Ishikawa (cell line): ENCODE measurements at regions not wholly inside any gene's neighbourhood (a gene's known extent, or its start where the extent isn't known, plus 50 kb on each side); places are given as distances from the start of the nearest gene placed in this dataset.

ENCODE experiments used
- CEBPB ChIP-seq: IDR thresholded peaks from 2 replicates; pipeline ENCODE4 v1.6.1; 2012
- CREB1 ChIP-seq: IDR thresholded peaks from 2 replicates; pipeline ENCODE4 v1.6.1; 2012; ENCODE audit warnings: low read depth
- EGR1 ChIP-seq: IDR thresholded peaks from 2 replicates; pipeline ENCODE4 v1.6.1; 2012
- EP300 ChIP-seq: IDR thresholded peaks from 2 replicates; pipeline ENCODE4 v1.6.1; 2012; ENCODE audit warnings: borderline replicate concordance
- FOXM1 ChIP-seq: IDR thresholded peaks from 2 replicates; pipeline ENCODE4 v1.6.1; 2012; ENCODE audit warnings: low read depth, borderline replicate concordance
- NFIC ChIP-seq: IDR thresholded peaks from 2 replicates; pipeline ENCODE4 v1.6.1; 2012
- RAD21 ChIP-seq: IDR thresholded peaks from 2 replicates; pipeline ENCODE4 v1.6.1; 2012; ENCODE audit warnings: low read depth
- TAF1 ChIP-seq: IDR thresholded peaks from 2 replicates; pipeline ENCODE4 v1.6.1; 2012; ENCODE audit warnings: low read depth, mild to moderate bottlenecking
- TCF12 ChIP-seq: IDR thresholded peaks from 2 replicates; pipeline ENCODE4 v1.6.1; 2012; ENCODE audit warnings: low read depth
- TEAD4 ChIP-seq: IDR thresholded peaks from 2 replicates; pipeline ENCODE4 v1.6.1; 2012
- YY1 ChIP-seq: IDR thresholded peaks from 2 replicates; pipeline ENCODE4 v1.6.1; 2012; ENCODE audit warnings: low read depth
- ZBTB7A ChIP-seq: IDR thresholded peaks from 2 replicates; pipeline ENCODE4 v1.6.1; 2012; ENCODE audit warnings: low read depth
- TF ChIP-seq, protein P1 (sequence below): IDR thresholded peaks from 2 replicates; pipeline ENCODE4 v1.6.1; 2012; ENCODE audit warnings: low read depth, mild to moderate bottlenecking
- TF ChIP-seq, protein P2 (sequence below): IDR thresholded peaks from 2 replicates; pipeline ENCODE4 v1.6.1; 2012
- TF ChIP-seq, protein P3 (sequence below): IDR thresholded peaks from 2 replicates; pipeline ENCODE4 v1.6.1; 2012

DNA sequence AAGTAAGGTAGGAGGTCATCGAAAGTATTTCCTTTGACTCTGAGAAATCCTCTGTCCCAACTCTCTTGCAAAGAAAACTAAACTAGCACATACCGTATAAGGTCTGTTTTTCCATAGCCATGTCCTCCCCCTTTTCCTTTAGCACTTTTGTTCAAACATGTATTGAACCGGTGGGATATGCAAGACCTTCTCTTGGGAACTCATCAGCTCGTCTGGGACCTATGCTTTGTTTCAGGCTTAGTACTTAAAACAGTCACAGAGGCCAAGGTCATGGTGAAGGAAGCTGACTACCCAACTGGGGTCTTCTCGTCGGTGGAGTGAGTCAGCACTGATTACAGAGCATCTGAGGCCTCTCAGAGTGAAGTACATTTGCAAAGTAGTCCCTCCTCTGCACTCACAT lies 185.0 kb downstream of the ZBTB18 start:
- TF ChIP-seq TCF12 (no peak), CREB1 (no peak), TEAD4 (no peak), RAD21 (no peak), NFIC (no peak), YY1 (no peak), TAF1 (no peak), CEBPB (no peak), ZBTB7A (no peak), FOXM1 (no peak)
- TF ChIP-seq, protein P1, sequence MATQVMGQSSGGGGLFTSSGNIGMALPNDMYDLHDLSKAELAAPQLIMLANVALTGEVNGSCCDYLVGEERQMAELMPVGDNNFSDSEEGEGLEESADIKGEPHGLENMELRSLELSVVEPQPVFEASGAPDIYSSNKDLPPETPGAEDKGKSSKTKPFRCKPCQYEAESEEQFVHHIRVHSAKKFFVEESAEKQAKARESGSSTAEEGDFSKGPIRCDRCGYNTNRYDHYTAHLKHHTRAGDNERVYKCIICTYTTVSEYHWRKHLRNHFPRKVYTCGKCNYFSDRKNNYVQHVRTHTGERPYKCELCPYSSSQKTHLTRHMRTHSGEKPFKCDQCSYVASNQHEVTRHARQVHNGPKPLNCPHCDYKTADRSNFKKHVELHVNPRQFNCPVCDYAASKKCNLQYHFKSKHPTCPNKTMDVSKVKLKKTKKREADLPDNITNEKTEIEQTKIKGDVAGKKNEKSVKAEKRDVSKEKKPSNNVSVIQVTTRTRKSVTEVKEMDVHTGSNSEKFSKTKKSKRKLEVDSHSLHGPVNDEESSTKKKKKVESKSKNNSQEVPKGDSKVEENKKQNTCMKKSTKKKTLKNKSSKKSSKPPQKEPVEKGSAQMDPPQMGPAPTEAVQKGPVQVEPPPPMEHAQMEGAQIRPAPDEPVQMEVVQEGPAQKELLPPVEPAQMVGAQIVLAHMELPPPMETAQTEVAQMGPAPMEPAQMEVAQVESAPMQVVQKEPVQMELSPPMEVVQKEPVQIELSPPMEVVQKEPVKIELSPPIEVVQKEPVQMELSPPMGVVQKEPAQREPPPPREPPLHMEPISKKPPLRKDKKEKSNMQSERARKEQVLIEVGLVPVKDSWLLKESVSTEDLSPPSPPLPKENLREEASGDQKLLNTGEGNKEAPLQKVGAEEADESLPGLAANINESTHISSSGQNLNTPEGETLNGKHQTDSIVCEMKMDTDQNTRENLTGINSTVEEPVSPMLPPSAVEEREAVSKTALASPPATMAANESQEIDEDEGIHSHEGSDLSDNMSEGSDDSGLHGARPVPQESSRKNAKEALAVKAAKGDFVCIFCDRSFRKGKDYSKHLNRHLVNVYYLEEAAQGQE: no peak
- TF ChIP-seq, protein P2, sequence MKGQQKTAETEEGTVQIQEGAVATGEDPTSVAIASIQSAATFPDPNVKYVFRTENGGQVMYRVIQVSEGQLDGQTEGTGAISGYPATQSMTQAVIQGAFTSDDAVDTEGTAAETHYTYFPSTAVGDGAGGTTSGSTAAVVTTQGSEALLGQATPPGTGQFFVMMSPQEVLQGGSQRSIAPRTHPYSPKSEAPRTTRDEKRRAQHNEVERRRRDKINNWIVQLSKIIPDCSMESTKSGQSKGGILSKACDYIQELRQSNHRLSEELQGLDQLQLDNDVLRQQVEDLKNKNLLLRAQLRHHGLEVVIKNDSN: no peak

DNA sequence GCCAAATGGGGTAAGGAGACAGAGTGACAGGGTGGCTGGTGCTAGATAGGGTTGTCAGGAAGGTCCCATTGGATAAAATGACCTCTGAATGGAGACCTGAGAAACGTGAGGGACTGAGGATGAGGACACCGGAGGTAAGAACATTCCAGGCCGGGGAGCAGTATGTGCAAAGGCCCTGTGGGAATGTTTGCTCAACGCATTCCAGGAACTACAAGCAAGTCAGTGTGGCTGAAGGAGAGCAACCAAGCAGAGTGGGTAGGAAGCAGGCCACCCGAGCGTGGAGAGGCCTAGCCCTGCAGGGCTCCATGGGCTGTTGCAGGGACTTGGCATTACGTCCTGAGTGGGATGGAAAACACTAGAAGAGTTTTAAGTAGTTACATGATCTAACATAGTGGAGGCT lies 185.6 kb downstream of the ZBTB18 start:
- TF ChIP-seq, protein P2: no peak
- TF ChIP-seq EGR1 (no peak), TEAD4 (no peak), TAF1 (no peak), TCF12 (no peak), CEBPB (no peak), EP300 (no peak), CREB1 (no peak), NFIC (no peak), RAD21 (no peak), FOXM1 (no peak), ZBTB7A (no peak), YY1 (no peak)
- TF ChIP-seq, protein P3, sequence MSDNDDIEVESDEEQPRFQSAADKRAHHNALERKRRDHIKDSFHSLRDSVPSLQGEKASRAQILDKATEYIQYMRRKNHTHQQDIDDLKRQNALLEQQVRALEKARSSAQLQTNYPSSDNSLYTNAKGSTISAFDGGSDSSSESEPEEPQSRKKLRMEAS: no peak
- TF ChIP-seq, protein P1: no peak

DNA sequence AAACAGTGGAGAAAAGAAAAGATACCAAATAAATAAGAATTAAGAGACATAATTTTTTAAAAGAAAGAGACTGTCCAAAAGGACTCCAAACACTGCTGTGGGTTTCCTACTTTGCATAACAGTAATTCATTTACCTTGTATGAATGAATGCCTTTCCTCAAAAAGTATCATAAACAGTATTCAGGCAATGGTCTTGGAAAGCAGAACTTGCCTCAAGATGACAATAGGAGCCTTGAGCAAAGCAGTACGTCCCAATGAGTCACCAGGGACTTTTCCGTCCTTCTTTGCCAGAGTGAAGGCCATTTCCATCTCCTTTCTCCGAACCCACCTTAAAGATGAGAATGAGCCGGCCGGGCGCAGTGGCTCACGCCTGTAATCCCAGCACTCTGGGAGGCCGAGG lies 186.4 kb downstream of the ZBTB18 start:
- no peak for TF ChIP-seq RAD21

DNA sequence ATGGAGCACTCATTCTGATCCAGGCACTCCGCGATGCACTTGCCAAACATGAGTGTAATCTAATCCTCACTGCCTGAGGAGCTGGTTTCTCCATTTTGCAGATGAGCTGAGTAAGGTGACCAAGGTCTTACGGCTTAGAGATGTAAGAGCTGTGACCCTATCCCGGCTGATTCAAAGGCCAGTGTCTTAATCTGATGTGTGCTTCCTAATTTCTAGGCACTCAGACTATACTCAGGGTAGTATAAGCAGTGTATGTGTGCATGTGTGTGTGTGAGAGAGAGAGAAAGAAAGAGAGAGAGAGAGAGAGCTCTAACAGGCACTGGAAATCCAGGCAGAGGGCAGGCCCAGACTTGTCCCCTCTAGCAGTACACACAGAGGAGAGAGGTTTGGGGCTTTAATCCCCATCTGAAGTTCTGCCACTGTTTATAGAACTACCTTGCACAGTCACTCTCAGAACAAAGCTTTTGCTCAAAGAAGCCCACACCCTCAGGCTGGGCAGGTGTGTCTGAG lies 188.2 kb downstream of the ZBTB18 start:
- TF ChIP-seq, protein P2: no peak
- TF ChIP-seq ZBTB7A (no peak), TEAD4 (no peak), CEBPB (no peak), EGR1 (no peak), CREB1 (no peak), RAD21 (no peak), TAF1 (no peak), NFIC (no peak), FOXM1 (no peak), TCF12 (no peak), EP300 (no peak)
- TF ChIP-seq, protein P3: no peak
- TF ChIP-seq, protein P1: no peak
